IMR-90 (cell line): ENCODE measurements at regions not wholly inside any gene's neighbourhood (a gene's known extent, or its start where the extent isn't known, plus 50 kb on each side); places are given as distances from the start of the nearest gene placed in this dataset.

Experiments used
- ATAC-seq: fragments of 200-7000 bp; cut with Tn5 transposase; 2 replicates; pipeline ENCODE4 v1.9.1; 2020; ENCODE audit warnings: low read depth, mild to moderate bottlenecking, moderate library complexity
- BruUV-seq: library from RNA; stranded (reverse); fragments of 400-500 nt; replicated peaks from 2 replicates; lab custom pipeline; 2021; lab: Mats Ljungman, UMichigan
- CTCF ChIA-PET: fragments of 300-600 bp; formaldehyde crosslinking; extraction: SDS; loops from one replicate; lab custom pipeline; 2021; ENCODE audit warnings: antibody characterized with exemption; lab: Yijun Ruan, JAX
- POLR2A ChIA-PET: fragments of 300-600 bp; sonication (Branson Sonifier 250); formaldehyde crosslinking; loops from one replicate; lab custom pipeline; 2022; ENCODE audit warnings: antibody characterized with exemption; ENCODE audit not compliant: unreplicated experiment; lab: Charles Lee
- DNase-seq: peaks from one replicate; pipeline ENCODE4 v3.0.0; 2013
- H2AFZ ChIP-seq: replicated peaks from 2 replicates; pipeline ENCODE3; 2013; ENCODE audit warnings: low read length, mild to moderate bottlenecking; ENCODE audit not compliant: poor library complexity
- H2AK5ac ChIP-seq: 2 replicates; pipeline ENCODE4 v1.6.1; 2013; ENCODE audit warnings: low read depth, low read length, inconsistent platforms
- H2AK9ac ChIP-seq: replicated peaks from 2 replicates; pipeline ENCODE3; 2013; ENCODE audit warnings: mild to moderate bottlenecking, low read depth, low read length, moderate library complexity; ENCODE audit not compliant: poor library complexity
- H2BK120ac ChIP-seq: 2 replicates; pipeline ENCODE4 v1.6.1; 2013; ENCODE audit warnings: low read depth, low read length, inconsistent platforms
- H2BK15ac ChIP-seq: 3 replicates; pipeline ENCODE4 v1.6.1; 2013; ENCODE audit warnings: low read depth, low read length, inconsistent platforms
- H2BK20ac ChIP-seq: 2 replicates; pipeline ENCODE4 v1.6.1; 2013; ENCODE audit warnings: low read depth, mild to moderate bottlenecking, inconsistent platforms, low read length, moderate library complexity
- H2BK5ac ChIP-seq: 2 replicates; pipeline ENCODE4 v1.6.1; 2013; ENCODE audit warnings: mild to moderate bottlenecking, low read depth, low read length, inconsistent platforms; ENCODE audit not compliant: poor library complexity, severe bottlenecking
- H3K14ac ChIP-seq: replicated peaks from 2 replicates; pipeline ENCODE4 v1.6.1; 2013; ENCODE audit warnings: low read depth, low read length, inconsistent platforms
- H3K18ac ChIP-seq: 2 replicates; pipeline ENCODE4 v1.6.1; 2013; ENCODE audit warnings: low read depth, low read length, control low read depth
- H3K23ac ChIP-seq: 2 replicates; pipeline ENCODE4 v1.6.1; 2013; ENCODE audit warnings: low read depth, low read length, inconsistent platforms
- H3K27ac ChIP-seq: 2 replicates; pipeline ENCODE4 v1.5.1; 2013; ENCODE audit warnings: mild to moderate bottlenecking, control low read depth, low read length; ENCODE audit not compliant: insufficient read depth
- H3K27me3 ChIP-seq: 2 replicates; pipeline ENCODE4 v1.6.1; 2013; ENCODE audit warnings: low read length; ENCODE audit not compliant: control insufficient read depth, insufficient read depth
- H3K36me3 ChIP-seq: 2 replicates; pipeline ENCODE4 v1.6.1; 2013; ENCODE audit warnings: low read length, mixed read lengths; ENCODE audit not compliant: control insufficient read depth, insufficient read depth
- H3K4ac ChIP-seq: 2 replicates; pipeline ENCODE4 v1.6.1; 2013; ENCODE audit warnings: low read depth, low read length, inconsistent platforms
- H3K4me1 ChIP-seq: 2 replicates; pipeline ENCODE4 v1.6.1; 2013; ENCODE audit warnings: low read length, mixed read lengths; ENCODE audit not compliant: control insufficient read depth, insufficient read depth
- H3K4me2 ChIP-seq: 2 replicates; pipeline ENCODE4 v1.6.1; 2013; ENCODE audit warnings: low read depth, mild to moderate bottlenecking, control low read depth, low read length, moderate library complexity
- H3K4me3 ChIP-seq: 2 replicates; pipeline ENCODE4 v1.5.1; 2013; ENCODE audit warnings: low read depth, mild to moderate bottlenecking, control low read depth, low read length, moderate library complexity; ENCODE audit not compliant: insufficient read depth
- H3K56ac ChIP-seq: 2 replicates; pipeline ENCODE4 v1.6.1; 2013; ENCODE audit warnings: low read length, inconsistent platforms; ENCODE audit not compliant: insufficient read depth; ENCODE audit errors: extremely low read depth
- H3K79me1 ChIP-seq, 2 experiments: 2 replicates each; pipeline ENCODE4 v1.6.1; 2013; ENCODE audit warnings: low read length in 2 of 2, inconsistent platforms in 1 of 2, low read depth in 1 of 2
- H3K9ac ChIP-seq: 2 replicates; pipeline ENCODE4 v1.6.1; 2013; ENCODE audit warnings: low read depth, low read length, control low read depth
- H3K9me1 ChIP-seq: 2 replicates; pipeline ENCODE4 v1.6.1; 2013; ENCODE audit warnings: low read length, inconsistent platforms; ENCODE audit not compliant: insufficient read depth
- H3K9me3 ChIP-seq: 2 replicates; pipeline ENCODE4 v1.6.1; 2013; ENCODE audit warnings: low read length; ENCODE audit not compliant: control insufficient read depth, insufficient read depth
- H4K20me1 ChIP-seq: 2 replicates; pipeline ENCODE4 v1.6.1; 2013; ENCODE audit warnings: low read length, inconsistent platforms; ENCODE audit not compliant: insufficient read depth
- H4K5ac ChIP-seq: 2 replicates; pipeline ENCODE4 v1.6.1; 2013; ENCODE audit warnings: mild to moderate bottlenecking, low read depth, low read length, control low read depth
- H4K8ac ChIP-seq, 2 experiments: 2 replicates each; pipeline ENCODE4 v1.6.1; 2013; ENCODE audit warnings: low read depth in 2 of 2, low read length in 2 of 2, control low read depth in 1 of 2, inconsistent platforms in 1 of 2
- H4K91ac ChIP-seq: 2 replicates; pipeline ENCODE4 v1.6.1; 2013; ENCODE audit warnings: low read depth, low read length, inconsistent platforms; ENCODE audit not compliant: insufficient read depth
- BHLHE40 ChIP-seq: fragments of 150-350 bp; IDR thresholded peaks from 2 replicates; pipeline ENCODE4 v1.6.1; 2016; ENCODE audit warnings: mild to moderate bottlenecking, low read depth, low read length
- CEBPB ChIP-seq: IDR thresholded peaks from 2 replicates; pipeline ENCODE4 v1.6.1; 2012; ENCODE audit warnings: low read depth, low read length, improper control_type of control experiment
- MAFK ChIP-seq: IDR thresholded peaks from 2 replicates; pipeline ENCODE4 v1.6.1; 2012; ENCODE audit warnings: low read depth, low read length, improper control_type of control experiment
- MAZ ChIP-seq: IDR thresholded peaks from 2 replicates; pipeline ENCODE4 v1.6.1; 2012; ENCODE audit warnings: low read depth, mild to moderate bottlenecking, low read length, improper control_type of control experiment, moderate library complexity, borderline replicate concordance
- MXI1 ChIP-seq: IDR thresholded peaks from 2 replicates; pipeline ENCODE4 v1.6.1; 2012; ENCODE audit warnings: low read depth, mild to moderate bottlenecking, low read length, moderate library complexity, borderline replicate concordance
- NFE2L2 ChIP-seq: fragments of 150-350 bp; IDR thresholded peaks from 2 replicates; pipeline ENCODE4 v1.6.1; 2016; ENCODE audit warnings: low read depth, mild to moderate bottlenecking, low read length
- POLR2A ChIP-seq: IDR thresholded peaks from 2 replicates; pipeline ENCODE4 v1.6.1; 2012; ENCODE audit warnings: mild to moderate bottlenecking, low read depth, low read length
- RAD21 ChIP-seq: IDR thresholded peaks from 2 replicates; pipeline ENCODE4 v1.6.1; 2012; ENCODE audit warnings: low read length, improper control_type of control experiment
- RCOR1 ChIP-seq: IDR thresholded peaks from 2 replicates; pipeline ENCODE4 v1.6.1; 2012; ENCODE audit warnings: mild to moderate bottlenecking, low read length, improper control_type of control experiment; ENCODE audit not compliant: insufficient replicate concordance
- RFX5 ChIP-seq: IDR thresholded peaks from 2 replicates; pipeline ENCODE4 v1.8.0; 2012; ENCODE audit warnings: low read depth, mild to moderate bottlenecking, low read length, moderate library complexity
- SMC3 ChIP-seq: fragments of 150-350 bp; IDR thresholded peaks from 2 replicates; pipeline ENCODE4 v1.6.1; 2016; ENCODE audit warnings: low read depth, mild to moderate bottlenecking, antibody characterized with exemption, low read length, moderate library complexity
- WGBS, 2 experiments: methylation state at CpG; one replicate each; pipeline versions ENCODE4 v1.1.5 to v1.1.7; 2013; ENCODE audit warnings: missing lambda C conversion rate in 2 of 2; ENCODE audit not compliant: insufficient read length in 1 of 2; ENCODE audit errors: extremely low coverage in 2 of 2; 5-methylcytosine and 5-hydroxymethylcytosine counted together
- dilution Hi-C: fragments of 300-500 bp; cut with HindIII; formaldehyde crosslinking; loops from one replicate; pipeline ENCODE4 v1.14.3; 2018; ENCODE audit warnings: low sequenced_read_pairs; ENCODE audit not compliant: unreplicated experiment
- in situ Hi-C: fragments of 300-500 bp; cut with MboI; formaldehyde crosslinking; loops from 3 replicates; pipeline ENCODE4 v1.14.3; 2019; ENCODE audit warnings: low sequenced_read_pairs, inconsistent platforms, mixed read lengths
- intact Hi-C: fragments of 100-400 bp; cut with micrococcal nuclease; formaldehyde crosslinking; loops from 2 replicates; pipeline ENCODE4 v1.10.0; 2022
- TF ChIP-seq, protein P1 (sequence below): fragments of 150-350 bp; IDR thresholded peaks from 2 replicates; pipeline ENCODE4 v1.6.1; 2017; ENCODE audit warnings: mild to moderate bottlenecking, antibody characterized with exemption, low read length, low read depth
- TF ChIP-seq, protein P2 (sequence below): fragments of 150-350 bp; IDR thresholded peaks from 2 replicates; pipeline ENCODE4 v1.6.1; 2016; ENCODE audit warnings: low read depth, mild to moderate bottlenecking, low read length, moderate library complexity, borderline replicate concordance
- TF ChIP-seq, protein P3 (sequence below): conservative IDR thresholded peaks from 2 replicates; pipeline ENCODE4 v1.5.1; 2012; ENCODE audit warnings: mild to moderate bottlenecking, low read depth, low read length, improper control_type of control experiment

DNA sequence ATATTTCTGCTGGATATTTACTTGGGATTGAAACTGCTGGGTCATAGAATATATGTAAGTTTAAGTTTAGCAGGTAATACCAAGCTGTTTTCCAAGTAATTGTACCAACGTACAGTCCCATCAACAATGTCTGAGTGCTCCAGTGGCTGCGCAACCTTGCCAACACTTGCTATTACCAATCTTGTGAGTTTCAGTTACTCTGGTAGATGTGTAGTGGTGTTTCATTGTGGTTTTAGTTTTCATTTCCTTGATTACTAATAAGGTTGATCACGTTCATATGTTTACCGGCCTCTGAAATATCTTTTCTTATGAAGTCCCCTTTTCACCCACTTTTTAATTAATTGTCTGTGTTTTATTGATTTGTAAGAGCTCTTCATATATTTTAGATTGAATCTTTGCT, 370.6 kb upstream of the CADM1 start:
- Histone ChIP-seq H2AK5ac (no peak overlapping the region), H2BK5ac (no peak overlapping the region), H3K4me3 (no peak overlapping the region), H3K36me3 (no peaks in the 10 kb centered on the region), H3K23ac (no peak overlapping the region), H3K56ac (no peak overlapping the region), H4K91ac (no peak overlapping the region), H4K8ac (no peak overlapping the region), H3K27me3 (no peaks in the 10 kb centered on the region; the same call in 1 of the 2 replicates), H4K5ac (no peak overlapping the region), H3K4ac (no peak overlapping the region), H3K4me1 (no peaks in the 10 kb centered on the region; the same call in 1 of the 2 replicates), H3K4me2 (no peak overlapping the region), H3K27ac (no peak overlapping the region), H2AK9ac (no peak overlapping the region), H2BK15ac (no peak overlapping the region), H3K79me1 (no peaks in the 10 kb centered on the region), H2BK20ac (no peak overlapping the region), H3K9me3 (no peaks in the 10 kb centered on the region), H3K18ac (no peak overlapping the region), H3K9ac (no peak overlapping the region), H3K14ac (no peak overlapping the region), H2BK120ac (no peak overlapping the region), H3K9me1 (no peaks in the 10 kb centered on the region), H2AFZ (no peak overlapping the region), H4K20me1 (no peaks in the 10 kb centered on the region)
- TF ChIP-seq RAD21 (no peak), BHLHE40 (no peak), MAFK (no peak), CEBPB (no peak), NFE2L2 (no peak), RCOR1 (no peak), SMC3 (no peak), POLR2A (no peak), RFX5 (no peak), MXI1 (no peak), MAZ (no peak)
- TF ChIP-seq, protein P1, sequence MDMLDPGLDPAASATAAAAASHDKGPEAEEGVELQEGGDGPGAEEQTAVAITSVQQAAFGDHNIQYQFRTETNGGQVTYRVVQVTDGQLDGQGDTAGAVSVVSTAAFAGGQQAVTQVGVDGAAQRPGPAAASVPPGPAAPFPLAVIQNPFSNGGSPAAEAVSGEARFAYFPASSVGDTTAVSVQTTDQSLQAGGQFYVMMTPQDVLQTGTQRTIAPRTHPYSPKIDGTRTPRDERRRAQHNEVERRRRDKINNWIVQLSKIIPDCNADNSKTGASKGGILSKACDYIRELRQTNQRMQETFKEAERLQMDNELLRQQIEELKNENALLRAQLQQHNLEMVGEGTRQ = no peak
- TF ChIP-seq, protein P2, sequence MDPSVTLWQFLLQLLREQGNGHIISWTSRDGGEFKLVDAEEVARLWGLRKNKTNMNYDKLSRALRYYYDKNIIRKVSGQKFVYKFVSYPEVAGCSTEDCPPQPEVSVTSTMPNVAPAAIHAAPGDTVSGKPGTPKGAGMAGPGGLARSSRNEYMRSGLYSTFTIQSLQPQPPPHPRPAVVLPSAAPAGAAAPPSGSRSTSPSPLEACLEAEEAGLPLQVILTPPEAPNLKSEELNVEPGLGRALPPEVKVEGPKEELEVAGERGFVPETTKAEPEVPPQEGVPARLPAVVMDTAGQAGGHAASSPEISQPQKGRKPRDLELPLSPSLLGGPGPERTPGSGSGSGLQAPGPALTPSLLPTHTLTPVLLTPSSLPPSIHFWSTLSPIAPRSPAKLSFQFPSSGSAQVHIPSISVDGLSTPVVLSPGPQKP = no peak
- TF ChIP-seq, protein P3, sequence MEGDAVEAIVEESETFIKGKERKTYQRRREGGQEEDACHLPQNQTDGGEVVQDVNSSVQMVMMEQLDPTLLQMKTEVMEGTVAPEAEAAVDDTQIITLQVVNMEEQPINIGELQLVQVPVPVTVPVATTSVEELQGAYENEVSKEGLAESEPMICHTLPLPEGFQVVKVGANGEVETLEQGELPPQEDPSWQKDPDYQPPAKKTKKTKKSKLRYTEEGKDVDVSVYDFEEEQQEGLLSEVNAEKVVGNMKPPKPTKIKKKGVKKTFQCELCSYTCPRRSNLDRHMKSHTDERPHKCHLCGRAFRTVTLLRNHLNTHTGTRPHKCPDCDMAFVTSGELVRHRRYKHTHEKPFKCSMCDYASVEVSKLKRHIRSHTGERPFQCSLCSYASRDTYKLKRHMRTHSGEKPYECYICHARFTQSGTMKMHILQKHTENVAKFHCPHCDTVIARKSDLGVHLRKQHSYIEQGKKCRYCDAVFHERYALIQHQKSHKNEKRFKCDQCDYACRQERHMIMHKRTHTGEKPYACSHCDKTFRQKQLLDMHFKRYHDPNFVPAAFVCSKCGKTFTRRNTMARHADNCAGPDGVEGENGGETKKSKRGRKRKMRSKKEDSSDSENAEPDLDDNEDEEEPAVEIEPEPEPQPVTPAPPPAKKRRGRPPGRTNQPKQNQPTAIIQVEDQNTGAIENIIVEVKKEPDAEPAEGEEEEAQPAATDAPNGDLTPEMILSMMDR = no peak
- BruUV-seq = no TSS peak
- ChIA-PET CTCF (interaction anchor here (0.6 kb wide), 1 partner anchor 386 kb away, joined by 6 read pairs; no protein-coding TSS in a partner anchor), POLR2A (interaction anchor here (0.6 kb wide), 1 partner anchor 11 kb away, joined by 3 read pairs; no protein-coding TSS in a partner anchor)
- in situ Hi-C loops = no loop called here
- no CpG with 5 or more reads among the region's 4 CpGs for WGBS, 2 experiments
- ATAC-seq = no peak
- dilution Hi-C loops = no loop called here
- DNase-seq = no peak
- intact Hi-C loops = loop anchor here (5.0 kb wide), 1 partner anchor 347 kb away; no protein-coding TSS in a partner anchor
